GM23338 (cell line): ENCODE measurements at regions not wholly inside any gene's neighbourhood (a gene's known extent, or its start where the extent isn't known, plus 50 kb on each side); places are given as distances from the start of the nearest gene placed in this dataset.

Source experiments
- ATAC-seq: fragments of 200-7000 bp; cut with Tn5 transposase; 3 replicates; pipeline ENCODE4 v1.9.1; 2020
- DNase-seq: peaks from one replicate; pipeline ENCODE4 v3.0.0-alpha.2; 2015; ENCODE audit warnings: low spot score
- H2AFZ ChIP-seq: fragments of 200-600 bp; sonication (generic); 2 replicates; pipeline ENCODE4 v1.8.0; 2016; ENCODE audit warnings: antibody characterized with exemption, mild to moderate bottlenecking, moderate library complexity
- H3F3A ChIP-seq: fragments of 200-600 bp; sonication (generic); replicated peaks from 2 replicates; pipeline ENCODE4 v1.8.0; 2017; ENCODE audit warnings: antibody characterized with exemption, mixed run types, low read depth
- H3K27ac ChIP-seq: fragments of 200-600 bp; sonication (generic); 2 replicates; pipeline ENCODE4 v1.6.1; 2016; ENCODE audit warnings: low read depth
- H3K27me3 ChIP-seq: fragments of 200-600 bp; sonication (generic); 2 replicates; pipeline ENCODE4 v1.8.0; 2016; ENCODE audit warnings: mild to moderate bottlenecking, mixed run types, moderate library complexity; ENCODE audit not compliant: insufficient read depth
- H3K36me3 ChIP-seq: fragments of 200-600 bp; sonication (generic); 2 replicates; pipeline ENCODE4 v1.8.0; 2016; ENCODE audit warnings: mild to moderate bottlenecking; ENCODE audit not compliant: insufficient read depth
- H3K4me1 ChIP-seq: fragments of 200-600 bp; sonication (generic); 2 replicates; pipeline ENCODE4 v1.8.0; 2016; ENCODE audit warnings: mild to moderate bottlenecking, moderate library complexity; ENCODE audit not compliant: insufficient read depth
- H3K4me2 ChIP-seq: fragments of 200-600 bp; sonication (generic); 2 replicates; pipeline ENCODE4 v1.7.1; 2017; ENCODE audit warnings: mixed run types
- H3K4me3 ChIP-seq: fragments of 200-600 bp; sonication (generic); 2 replicates; pipeline ENCODE4 v1.6.1; 2016; ENCODE audit warnings: mixed run types
- H3K79me2 ChIP-seq: fragments of 200-600 bp; sonication (generic); replicated peaks from 2 replicates; pipeline ENCODE4 v1.8.0; 2017; ENCODE audit warnings: mild to moderate bottlenecking; ENCODE audit not compliant: insufficient read depth
- H3K9me2 ChIP-seq: fragments of 200-600 bp; sonication (generic); 2 replicates; pipeline ENCODE4 v1.8.0; 2017; ENCODE audit not compliant: insufficient read depth
- H4K20me1 ChIP-seq: fragments of 200-600 bp; sonication (generic); replicated peaks from 2 replicates; pipeline ENCODE4 v1.8.0; 2017; ENCODE audit warnings: mild to moderate bottlenecking; ENCODE audit not compliant: insufficient read depth
- H3K27ac Mint-ChIP-seq: 2 replicates; pipeline ENCODE4 v1.8.0; 2020; ENCODE audit warnings: inconsistent platforms, mild to moderate bottlenecking, moderate library complexity, mixed read lengths
- H3K27me3 Mint-ChIP-seq: 3 replicates; pipeline ENCODE4 v1.8.0; 2022; ENCODE audit warnings: low read depth, mild to moderate bottlenecking, moderate library complexity, mixed read lengths, inconsistent platforms; ENCODE audit not compliant: insufficient read depth, poor library complexity
- H3K36me3 Mint-ChIP-seq: 3 replicates; pipeline ENCODE4 v1.8.0; 2021; ENCODE audit warnings: low read depth, mild to moderate bottlenecking, inconsistent platforms, moderate library complexity, mixed read lengths
- H3K4me1 Mint-ChIP-seq: 3 replicates; pipeline ENCODE4 v1.8.0; 2020; ENCODE audit warnings: mild to moderate bottlenecking, inconsistent platforms, mixed read lengths
- H3K4me3 Mint-ChIP-seq: 3 replicates; pipeline ENCODE4 v1.8.0; 2021; ENCODE audit warnings: moderate library complexity, mild to moderate bottlenecking, inconsistent platforms, mixed read lengths
- H3K9me3 Mint-ChIP-seq: 3 replicates; pipeline ENCODE4 v1.8.0; 2020; ENCODE audit warnings: moderate library complexity, mild to moderate bottlenecking, inconsistent platforms, mixed read lengths
- ETS1 ChIP-seq: IDR thresholded peaks from 2 replicates; pipeline ENCODE4 v1.6.1; 2016; ENCODE audit warnings: antibody characterized with exemption
- EZH2 ChIP-seq: fragments of 200-600 bp; sonication (generic); IDR thresholded peaks from one replicate; pipeline ENCODE4 v1.8.0; 2017; ENCODE audit warnings: antibody characterized with exemption, mild to moderate bottlenecking, low read depth; ENCODE audit not compliant: unreplicated experiment
- JUNB ChIP-seq: IDR thresholded peaks from one replicate; pipeline ENCODE4 v1.6.1; 2016; ENCODE audit warnings: antibody characterized with exemption; ENCODE audit not compliant: unreplicated experiment
- NANOG ChIP-seq: IDR thresholded peaks from 2 replicates; pipeline ENCODE4 v1.6.1; 2016; ENCODE audit warnings: antibody characterized with exemption, borderline replicate concordance
- POLR2AphosphoS5 ChIP-seq: IDR thresholded peaks from 2 replicates; pipeline ENCODE4 v1.6.1; 2016; ENCODE audit warnings: antibody characterized with exemption, low read depth
- ZNF331 ChIP-seq: fragments of 250-450 bp; sonication (Bioruptor Pico); IDR thresholded peaks from 2 replicates; pipeline ENCODE4 v1.5.0; 2020; ENCODE audit warnings: low read depth, mild to moderate bottlenecking, moderate library complexity
- ZNF462 ChIP-seq: fragments of 250-450 bp; sonication (Bioruptor Pico); IDR thresholded peaks from 2 replicates; pipeline ENCODE4 v1.5.0; 2020; ENCODE audit warnings: mild to moderate bottlenecking, moderate library complexity
- TF ChIP-seq, protein P1 (sequence below), 2 experiments: fragments of 200-600 bp in 1 of 2; sonication (generic) in 1 of 2; conservative IDR thresholded peaks; 2 replicates each; pipeline versions ENCODE4 v1.5.1 to v1.6.1; 2016 to 2017; ENCODE audit warnings: antibody characterized with exemption in 2 of 2, low read depth in 2 of 2, mild to moderate bottlenecking in 2 of 2, moderate library complexity in 1 of 2

DNA sequence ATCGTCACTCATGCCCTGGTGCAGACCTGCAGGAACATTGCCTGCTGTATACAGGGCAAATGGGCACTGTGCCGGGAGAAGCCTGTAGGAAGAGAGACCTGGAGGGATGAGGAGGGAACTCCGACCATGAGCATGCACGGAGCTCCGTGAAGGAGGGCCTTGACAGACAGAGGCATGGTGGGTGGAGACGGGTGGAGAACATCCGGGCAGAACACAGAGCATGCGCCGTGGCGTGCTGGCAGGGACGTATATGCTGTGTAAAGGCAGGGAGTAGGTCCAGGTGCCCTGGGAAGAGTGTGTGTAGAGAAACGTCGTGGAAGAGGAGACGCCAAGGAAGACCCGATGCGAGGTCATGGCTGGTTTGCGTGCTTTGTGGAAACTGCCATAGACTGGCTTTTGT, 133.0 kb upstream of the FAN1 start:
- Histone ChIP-seq H3K79me2 (no peaks in the 10 kb centered on the region), H2AFZ (no peak overlapping the region), H3K36me3 (no peaks in the 10 kb centered on the region), H3K27ac (no peak overlapping the region), H3K9me2 (no peaks in the 10 kb centered on the region), H3K4me2 (no peak overlapping the region), H3K27me3 (no peaks in the 10 kb centered on the region), H3K4me3 (no peak overlapping the region), H4K20me1 (no peaks in the 10 kb centered on the region), H3F3A (no peaks in the 10 kb centered on the region), H3K4me1 (no peaks in the 10 kb centered on the region)
- H3K36me3 Mint-ChIP-seq, result peaks cover 57% of the 10 kb centered on the region
- H3K27ac Mint-ChIP-seq, result no peak overlapping the region
- H3K4me1 Mint-ChIP-seq, result 0 out of 3 replicates have a peak, but pooled peaks cover 3% of the 10 kb centered on the region
- TF ChIP-seq ZNF331 (CRISPR knock-in tag), result no peak
- no peak for TF ChIP-seq EZH2
- TF ChIP-seq POLR2AphosphoS5, result no peak
- TF ChIP-seq ETS1, result no peak
- TF ChIP-seq JUNB, result no peak
- no peak for TF ChIP-seq NANOG
- TF ChIP-seq, protein P1, sequence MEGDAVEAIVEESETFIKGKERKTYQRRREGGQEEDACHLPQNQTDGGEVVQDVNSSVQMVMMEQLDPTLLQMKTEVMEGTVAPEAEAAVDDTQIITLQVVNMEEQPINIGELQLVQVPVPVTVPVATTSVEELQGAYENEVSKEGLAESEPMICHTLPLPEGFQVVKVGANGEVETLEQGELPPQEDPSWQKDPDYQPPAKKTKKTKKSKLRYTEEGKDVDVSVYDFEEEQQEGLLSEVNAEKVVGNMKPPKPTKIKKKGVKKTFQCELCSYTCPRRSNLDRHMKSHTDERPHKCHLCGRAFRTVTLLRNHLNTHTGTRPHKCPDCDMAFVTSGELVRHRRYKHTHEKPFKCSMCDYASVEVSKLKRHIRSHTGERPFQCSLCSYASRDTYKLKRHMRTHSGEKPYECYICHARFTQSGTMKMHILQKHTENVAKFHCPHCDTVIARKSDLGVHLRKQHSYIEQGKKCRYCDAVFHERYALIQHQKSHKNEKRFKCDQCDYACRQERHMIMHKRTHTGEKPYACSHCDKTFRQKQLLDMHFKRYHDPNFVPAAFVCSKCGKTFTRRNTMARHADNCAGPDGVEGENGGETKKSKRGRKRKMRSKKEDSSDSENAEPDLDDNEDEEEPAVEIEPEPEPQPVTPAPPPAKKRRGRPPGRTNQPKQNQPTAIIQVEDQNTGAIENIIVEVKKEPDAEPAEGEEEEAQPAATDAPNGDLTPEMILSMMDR (conservative IDR thresholded peaks at IDR 0.05; ENCODE audit: low read depth in 2 of 2), result no peak
- TF ChIP-seq ZNF462, result no peak
- no peak overlapping the region for H3K4me3 Mint-ChIP-seq
- peaks cover 39% of the 10 kb centered on the region for H3K9me3 Mint-ChIP-seq
- DNase-seq (no peak), ATAC-seq (no peak)
- H3K27me3 Mint-ChIP-seq, result peaks cover 2% of the 10 kb centered on the region
